B cell (primary cell): ENCODE measurements at regions not wholly inside any gene's neighbourhood (a gene's known extent, or its start where the extent isn't known, plus 50 kb on each side); places are given as distances from the start of the nearest gene placed in this dataset.

Experiments used
- ATAC-seq: fragments of 200-7000 bp; cut with Tn5 transposase; one replicate; pipeline ENCODE4 v1.10.0; 2021; ENCODE audit warnings: low read depth, mild to moderate bottlenecking, moderate number of reproducible peaks, moderate library complexity
- CTCF ChIA-PET: fragments of 350-600 bp; sonication (Branson Sonifier 250); formaldehyde crosslinking; loops from one replicate; lab custom pipeline; 2021; ENCODE audit warnings: antibody characterized with exemption, inconsistent platforms; lab: Charles Lee
- POLR2A ChIA-PET: fragments of 350-600 bp; sonication (Branson Sonifier 250); formaldehyde crosslinking; loops from one replicate; lab custom pipeline; 2021; ENCODE audit warnings: antibody characterized with exemption; lab: Charles Lee
- DNase-seq: peaks from one replicate; pipeline ENCODE4 v3.0.0; 2013
- H2AFZ ChIP-seq: 2 replicates; pipeline ENCODE4 v1.6.1; 2012; ENCODE audit warnings: mild to moderate bottlenecking, low read depth, low read length; ENCODE audit not compliant: insufficient read depth, poor library complexity, severe bottlenecking
- H3K27ac ChIP-seq, 2 donors: 1 replicate in 1 of 2; 2 replicates in 1 of 2; pipeline ENCODE4 v1.5.1; 2012 to 2013; ENCODE audit warnings: low read length in 2 of 2, mild to moderate bottlenecking in 2 of 2, moderate library complexity in 1 of 2
- H3K27me3 ChIP-seq, 4 experiments: fragments of 200-600 bp in 1 of 4; sonication (generic) in 1 of 4; replicated peaks in 1 of 4; 1 replicate in 2 of 4; 2 replicates in 2 of 4; pipeline versions ENCODE4 v1.6.1 to v1.7.0; 2013 to 2016; ENCODE audit warnings: low read length in 3 of 4, mild to moderate bottlenecking in 2 of 4, mixed read lengths in 1 of 4, moderate library complexity in 1 of 4; ENCODE audit not compliant: insufficient read depth in 4 of 4, control insufficient read depth in 3 of 4; ENCODE audit errors: control extremely low read depth in 1 of 4
- H3K36me3 ChIP-seq, 2 experiments: replicated peaks in 1 of 2; 1 replicate in 1 of 2; 2 replicates in 1 of 2; pipeline versions ENCODE4 v1.6.1 to v1.7.1; 2013; ENCODE audit warnings: low read length in 1 of 2; ENCODE audit not compliant: insufficient read depth in 2 of 2, control insufficient read depth in 1 of 2; ENCODE audit errors: control extremely low read depth in 1 of 2, extremely low read depth in 1 of 2
- H3K4me1 ChIP-seq, 2 donors: fragments of 200-600 bp in 1 of 2; sonication (generic) in 1 of 2; 1 replicate in 1 of 2; 2 replicates in 1 of 2; pipeline versions ENCODE4 v1.5.1 to v1.6.1; 2013 to 2017; ENCODE audit warnings: low read length in 2 of 2; ENCODE audit not compliant: control insufficient read depth in 2 of 2, insufficient read depth in 2 of 2
- H3K4me2 ChIP-seq: replicated peaks from 2 replicates; pipeline ENCODE3; 2012; ENCODE audit warnings: mild to moderate bottlenecking, low read depth, low read length; ENCODE audit not compliant: poor library complexity, severe bottlenecking
- H3K4me3 ChIP-seq, 5 experiments: fragments of 200-600 bp in 1 of 5; sonication (generic) in 1 of 5; 1 replicate in 3 of 5; 2 replicates in 2 of 5; pipeline versions ENCODE4 v1.5.1 to v1.7.0; 2011 to 2016; ENCODE audit warnings: low read length in 4 of 5, mild to moderate bottlenecking in 4 of 5, low read depth in 2 of 5, control low read depth in 1 of 5, moderate library complexity in 1 of 5; ENCODE audit not compliant: insufficient read depth in 1 of 5; ENCODE audit errors: control extremely low read depth in 1 of 5, extremely low read depth in 1 of 5
- H3K79me2 ChIP-seq: fragments of 200-600 bp; sonication (generic); one replicate; pipeline ENCODE4 v1.6.0; 2016; ENCODE audit warnings: low read length; ENCODE audit not compliant: control insufficient read depth, insufficient read depth
- H3K9ac ChIP-seq: fragments of 200-600 bp; sonication (generic); 2 replicates; pipeline ENCODE4 v1.6.1; 2017; ENCODE audit warnings: mild to moderate bottlenecking, low read length, moderate library complexity
- H3K9me3 ChIP-seq, 3 donors: one replicate each; pipeline versions ENCODE4 v1.6.1 to v1.7.1; 2013; ENCODE audit warnings: low read length in 2 of 3; ENCODE audit not compliant: control insufficient read depth in 2 of 3, insufficient read depth in 1 of 3; ENCODE audit errors: control extremely low read depth in 1 of 3
- H4K20me1 ChIP-seq: 2 replicates; pipeline ENCODE4 v1.6.0; 2012; ENCODE audit warnings: mild to moderate bottlenecking, low read length; ENCODE audit not compliant: insufficient read depth, control insufficient read depth, poor library complexity, severe bottlenecking
- H3K27ac Mint-ChIP-seq: one replicate; pipeline ENCODE4 v1.8.0; 2021; ENCODE audit warnings: mixed read lengths
- H3K27me3 Mint-ChIP-seq: one replicate; pipeline ENCODE4 v1.8.0; 2021; ENCODE audit warnings: mixed read lengths
- H3K4me1 Mint-ChIP-seq: one replicate; pipeline ENCODE4 v1.8.0; 2021; ENCODE audit warnings: mixed read lengths
- H3K4me3 Mint-ChIP-seq: one replicate; pipeline ENCODE4 v1.8.0; 2021; ENCODE audit warnings: mixed read lengths
- H3K9me3 Mint-ChIP-seq: one replicate; pipeline ENCODE4 v1.8.0; 2022; ENCODE audit warnings: mixed read lengths; ENCODE audit not compliant: insufficient read depth
- EZH2 ChIP-seq: IDR thresholded peaks from 2 replicates; pipeline ENCODE4 v1.6.1; 2012; ENCODE audit warnings: borderline replicate concordance, low read depth, mild to moderate bottlenecking, moderate library complexity, low read length; ENCODE audit not compliant: insufficient read depth, poor library complexity, severe bottlenecking
- WGBS: methylation state at CpG from one replicate; pipeline ENCODE4 v1.1.5; 2013; ENCODE audit warnings: missing lambda C conversion rate; ENCODE audit not compliant: insufficient coverage; 5-methylcytosine and 5-hydroxymethylcytosine counted together
- intact Hi-C: fragments of 100-400 bp; cut with micrococcal nuclease; formaldehyde crosslinking; loops from one replicate; pipeline ENCODE4 v1.10.0; 2022
- TF ChIP-seq, protein P1 (sequence below): fragments of 200-600 bp; IDR thresholded peaks from one replicate; pipeline ENCODE4 v1.8.0; 2022; ENCODE audit warnings: antibody characterized with exemption, mild to moderate bottlenecking

DNA sequence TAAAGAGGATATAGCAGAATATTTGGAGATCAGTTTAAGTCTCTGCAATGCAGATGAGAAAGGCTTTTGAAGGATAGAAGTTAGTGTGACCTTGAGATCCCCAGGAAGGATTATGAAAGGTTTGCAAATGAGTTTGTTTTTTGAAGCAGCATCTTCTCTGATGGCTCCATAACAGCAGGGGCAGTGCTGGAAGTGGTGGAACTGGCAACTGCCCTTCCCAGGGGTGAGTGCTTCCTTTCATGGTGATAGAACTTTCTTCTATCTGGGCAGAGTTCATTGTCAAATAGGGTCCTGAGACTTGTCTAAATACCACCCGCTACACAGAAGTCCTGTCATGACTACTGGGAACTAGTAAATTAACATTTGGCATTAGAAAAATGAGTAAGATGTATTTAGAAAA is 314.2 kb upstream of the MCTP2 start:
- POLR2A ChIA-PET = no interaction called here
- no peak for DNase-seq
- Histone ChIP-seq H4K20me1 (no peaks in the 10 kb centered on the region), H3K9ac (no peak overlapping the region), H3K9me3 (peaks cover 0 to 4% (median 0%) of the 10 kb centered on the region in 3 donors), H2AFZ (no peak overlapping the region), H3K4me2 (no peak overlapping the region), H3K4me1 (no peaks in the 10 kb centered on the region), H3K79me2 (no peaks in the 10 kb centered on the region), H3K4me3 (no peak overlapping the region), H3K36me3 (no peaks in the 10 kb centered on the region), H3K27ac (no peak overlapping the region), H3K27me3 (no peaks in the 10 kb centered on the region)
- CTCF ChIA-PET = no interaction called here
- intact Hi-C loops = no loop called here
- TF ChIP-seq, protein P1, sequence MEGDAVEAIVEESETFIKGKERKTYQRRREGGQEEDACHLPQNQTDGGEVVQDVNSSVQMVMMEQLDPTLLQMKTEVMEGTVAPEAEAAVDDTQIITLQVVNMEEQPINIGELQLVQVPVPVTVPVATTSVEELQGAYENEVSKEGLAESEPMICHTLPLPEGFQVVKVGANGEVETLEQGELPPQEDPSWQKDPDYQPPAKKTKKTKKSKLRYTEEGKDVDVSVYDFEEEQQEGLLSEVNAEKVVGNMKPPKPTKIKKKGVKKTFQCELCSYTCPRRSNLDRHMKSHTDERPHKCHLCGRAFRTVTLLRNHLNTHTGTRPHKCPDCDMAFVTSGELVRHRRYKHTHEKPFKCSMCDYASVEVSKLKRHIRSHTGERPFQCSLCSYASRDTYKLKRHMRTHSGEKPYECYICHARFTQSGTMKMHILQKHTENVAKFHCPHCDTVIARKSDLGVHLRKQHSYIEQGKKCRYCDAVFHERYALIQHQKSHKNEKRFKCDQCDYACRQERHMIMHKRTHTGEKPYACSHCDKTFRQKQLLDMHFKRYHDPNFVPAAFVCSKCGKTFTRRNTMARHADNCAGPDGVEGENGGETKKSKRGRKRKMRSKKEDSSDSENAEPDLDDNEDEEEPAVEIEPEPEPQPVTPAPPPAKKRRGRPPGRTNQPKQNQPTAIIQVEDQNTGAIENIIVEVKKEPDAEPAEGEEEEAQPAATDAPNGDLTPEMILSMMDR = no peak
- no peak for TF ChIP-seq EZH2
- no peak for ATAC-seq
- no peaks in the 10 kb centered on the region for H3K4me1 Mint-ChIP-seq
- peaks cover 4% of the 10 kb centered on the region for H3K9me3 Mint-ChIP-seq
- no CpG with 5 or more reads among the region's 1 CpG for WGBS
- H3K27ac Mint-ChIP-seq = no peak overlapping the region
- no peak overlapping the region for H3K4me3 Mint-ChIP-seq
- peaks cover 4% of the 10 kb centered on the region for H3K27me3 Mint-ChIP-seq

GRCh38 chr15:93913871-93914270 is 317.5 kb upstream of the MCTP2 start:
- Histone ChIP-seq H3K4me3 (no peak overlapping the region), H3K27ac (no peak overlapping the region), H3K27me3 (no peaks in the 10 kb centered on the region), H4K20me1 (no peaks in the 10 kb centered on the region), H3K9ac (no peak overlapping the region), H3K4me2 (no peak overlapping the region), H3K36me3 (no peaks in the 10 kb centered on the region), H2AFZ (no peak overlapping the region), H3K4me1 (no peaks in the 10 kb centered on the region), H3K9me3 (no peaks in the 10 kb centered on the region), H3K79me2 (no peaks in the 10 kb centered on the region)
- CTCF ChIA-PET = no interaction called here
- no peak overlapping the region for H3K27ac Mint-ChIP-seq
- WGBS = no CpG with 5 or more reads among the region's 3 CpGs
- H3K9me3 Mint-ChIP-seq = no peaks in the 10 kb centered on the region
- POLR2A ChIA-PET = no interaction called here
- no peaks in the 10 kb centered on the region for H3K4me1 Mint-ChIP-seq
- TF ChIP-seq EZH2 = no peak
- TF ChIP-seq, protein P1 = no peak
- no peak overlapping the region for H3K4me3 Mint-ChIP-seq
- no peak for DNase-seq
- intact Hi-C loops = no loop called here
- ATAC-seq = no peak
- H3K27me3 Mint-ChIP-seq = peaks cover 4% of the 10 kb centered on the region
